GM18909 (cell line): ENCODE measurements at regions not wholly inside any gene's neighbourhood (a gene's known extent, or its start where the extent isn't known, plus 50 kb on each side); places are given as distances from the start of the nearest gene placed in this dataset.
"Not testable (repeated sequence)": the region's sequence is repeated elsewhere in the genome, so short reads cannot be mapped to it uniquely, and the experiment has no call there.

Experiments
- ATAC-seq: cut with Tn5 transposase; IDR thresholded peaks from one replicate; pipeline ENCODE4 v1.9.1; 2021; ENCODE audit warnings: mild to moderate bottlenecking; ENCODE audit not compliant: unreplicated experiment, poor library complexity

DNA sequence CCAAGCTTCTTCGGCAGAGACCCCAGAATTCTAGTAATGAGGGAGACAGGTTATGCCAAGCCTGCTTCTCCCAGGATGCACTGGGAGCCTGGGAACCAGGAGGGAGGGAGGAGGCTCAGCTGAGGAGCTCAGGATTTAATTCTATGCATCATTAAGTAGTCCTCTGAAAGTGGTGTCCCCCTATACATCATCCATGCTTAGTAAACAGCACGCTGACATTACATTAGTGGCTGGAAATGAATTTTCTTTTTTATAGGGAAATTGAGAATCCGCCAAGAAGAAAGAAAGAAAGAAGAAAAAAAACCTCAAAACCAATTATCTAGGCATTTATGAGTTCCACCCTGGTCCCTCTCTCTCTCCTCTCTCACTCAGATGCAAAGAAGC, 63.1 kb upstream of the PAX8 start:
- not testable (repeated sequence) for ATAC-seq

DNA sequence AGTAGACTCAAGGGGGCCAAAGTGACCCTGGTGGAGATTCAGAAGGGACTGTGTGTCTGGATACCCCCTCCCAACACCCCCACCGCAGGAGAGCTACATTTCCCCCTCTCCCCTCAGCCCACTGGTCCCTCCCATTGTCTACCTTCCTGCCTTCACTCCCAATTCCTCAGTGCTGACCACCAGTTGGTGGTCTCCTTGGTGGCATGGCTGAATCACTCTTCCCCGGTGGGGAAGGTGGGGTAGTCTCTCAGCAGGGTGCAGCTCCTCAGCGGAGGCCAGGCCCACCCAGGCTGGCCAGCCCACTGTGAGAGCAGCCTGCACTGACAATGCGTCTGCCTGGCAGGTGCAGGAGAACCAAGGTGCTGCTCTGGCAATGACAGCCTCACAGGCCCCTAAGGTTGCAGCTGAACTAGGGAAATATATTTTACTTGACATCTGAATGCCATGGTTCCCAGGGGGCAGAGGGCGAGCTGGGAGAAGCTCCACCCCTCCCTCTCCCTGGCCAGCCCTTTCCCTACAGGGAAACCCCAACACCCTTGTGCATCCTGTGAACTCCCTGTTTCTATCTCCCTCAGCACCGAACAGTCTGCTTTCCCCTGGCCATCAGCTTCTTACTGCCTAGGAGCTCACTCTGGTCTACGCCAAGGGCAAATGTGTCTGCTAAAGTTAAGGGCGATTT, 62.6 kb upstream of the PAX8 start:
- no peak for ATAC-seq

DNA sequence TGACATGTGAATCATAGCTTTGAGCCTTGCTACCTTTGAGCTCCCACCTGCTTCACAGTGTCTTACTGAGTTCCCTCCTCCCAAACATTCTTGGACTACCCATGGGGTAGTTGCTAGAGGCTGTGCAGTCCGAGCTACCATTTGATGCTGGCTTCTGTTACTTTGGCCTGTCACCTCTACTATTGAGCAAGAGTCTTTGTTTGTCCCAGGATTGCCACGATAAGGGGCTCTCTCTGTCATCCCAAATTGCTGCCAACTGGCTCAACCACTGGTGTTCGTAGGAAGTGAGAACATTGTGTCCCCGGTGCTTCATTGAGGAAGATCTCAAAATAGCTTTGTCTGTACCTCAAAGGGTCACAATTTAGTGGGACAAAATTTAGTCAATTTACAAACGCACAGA, 59.1 kb upstream of the PAX8 start:
- no peak for ATAC-seq

DNA sequence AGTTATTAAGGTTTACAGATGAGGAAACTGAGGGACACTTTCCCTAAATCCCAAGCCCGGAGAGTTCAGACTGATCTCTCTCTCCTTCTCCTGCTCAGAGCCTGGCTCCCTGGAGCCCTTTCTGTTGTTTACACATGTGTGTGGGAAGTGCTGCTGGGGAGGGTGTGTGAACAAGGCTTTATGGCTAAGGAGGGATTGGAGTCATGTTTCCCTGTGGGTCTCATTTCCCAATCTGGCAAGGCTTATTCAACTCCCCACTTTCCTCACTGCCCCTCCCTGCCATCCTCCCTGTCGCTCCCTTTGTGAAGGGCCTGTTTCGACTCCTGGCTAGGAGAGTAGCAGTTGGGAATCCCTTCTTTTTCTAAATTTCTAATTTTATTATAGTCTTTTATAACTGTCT, 57.3 kb upstream of the PAX8 start:
- ATAC-seq: not testable (repeated sequence)

DNA sequence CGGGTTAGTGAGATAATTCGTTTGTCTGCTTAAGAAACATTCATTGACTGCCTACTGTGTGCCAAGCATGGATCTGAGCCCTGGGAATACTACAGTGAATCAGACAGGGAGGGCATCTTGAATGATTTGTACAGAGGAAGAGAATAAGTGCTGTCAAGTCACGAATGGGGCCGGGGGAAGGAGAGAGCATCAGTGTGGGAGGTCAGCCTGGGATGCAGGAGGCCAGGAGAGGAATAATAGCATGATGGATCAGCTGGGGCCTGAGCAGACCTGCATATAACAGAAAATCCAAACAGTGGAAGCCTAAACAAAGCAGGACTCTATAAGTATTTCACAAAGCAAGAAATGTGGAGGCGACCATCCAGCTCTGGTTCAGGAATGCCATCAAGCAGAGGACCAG, 55.4 kb upstream of the PAX8 start:
- ATAC-seq: no peak

DNA sequence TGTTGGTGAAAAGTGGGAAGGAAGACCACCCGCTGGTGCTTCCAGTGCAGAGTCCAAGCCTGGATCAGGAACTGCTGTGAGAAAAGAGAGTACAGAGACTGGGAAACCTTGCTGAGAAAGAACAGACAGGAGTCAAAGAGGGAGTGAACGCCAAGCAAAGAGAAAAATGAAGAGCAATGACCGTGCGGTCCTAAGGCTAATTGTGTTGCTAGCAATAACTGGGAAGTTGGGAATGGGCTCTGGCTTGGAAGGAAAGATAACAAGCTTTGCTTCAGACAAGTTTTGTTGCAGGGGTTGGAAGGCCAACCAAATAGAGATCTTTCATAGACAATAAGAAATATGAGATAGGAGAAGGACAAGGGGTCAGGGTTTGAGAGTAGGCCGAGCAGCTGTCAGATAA, 55.0 kb upstream of the PAX8 start:
- ATAC-seq: not testable (repeated sequence)

DNA sequence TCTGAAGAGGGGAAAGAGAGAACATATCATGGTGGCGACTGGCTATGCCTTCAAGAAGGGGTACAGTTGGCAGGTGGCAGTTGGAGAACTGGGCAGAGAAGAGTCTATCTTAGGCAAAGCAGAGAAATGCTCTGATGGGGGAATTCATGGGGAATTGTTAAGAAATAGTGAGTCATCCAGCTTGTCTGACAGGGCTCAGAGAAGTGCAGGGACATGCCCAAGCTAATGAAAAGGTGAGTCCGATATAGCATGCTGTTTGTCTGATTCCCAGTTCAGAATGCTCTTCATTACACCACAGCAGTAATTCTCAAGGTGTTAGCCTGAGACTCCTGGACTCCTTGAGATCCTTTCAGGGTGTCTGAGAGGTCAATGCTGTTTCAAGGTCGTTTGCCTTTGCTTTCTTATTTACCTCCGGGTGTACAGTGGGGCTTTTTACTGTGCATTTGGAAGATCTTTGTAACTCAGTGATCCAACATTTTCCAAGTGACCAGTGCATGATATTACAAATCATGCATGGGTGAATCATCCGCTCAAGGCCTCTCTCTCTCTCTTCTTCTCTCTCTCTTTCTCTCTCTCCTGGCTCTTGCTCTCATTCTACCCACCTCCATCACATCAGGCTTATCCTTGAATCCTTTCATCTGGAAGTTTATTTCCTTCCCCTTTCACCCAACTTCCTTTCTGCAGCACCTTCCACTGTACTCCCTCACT, 51.5 kb upstream of the PAX8 start:
- ATAC-seq: not testable (repeated sequence)

DNA sequence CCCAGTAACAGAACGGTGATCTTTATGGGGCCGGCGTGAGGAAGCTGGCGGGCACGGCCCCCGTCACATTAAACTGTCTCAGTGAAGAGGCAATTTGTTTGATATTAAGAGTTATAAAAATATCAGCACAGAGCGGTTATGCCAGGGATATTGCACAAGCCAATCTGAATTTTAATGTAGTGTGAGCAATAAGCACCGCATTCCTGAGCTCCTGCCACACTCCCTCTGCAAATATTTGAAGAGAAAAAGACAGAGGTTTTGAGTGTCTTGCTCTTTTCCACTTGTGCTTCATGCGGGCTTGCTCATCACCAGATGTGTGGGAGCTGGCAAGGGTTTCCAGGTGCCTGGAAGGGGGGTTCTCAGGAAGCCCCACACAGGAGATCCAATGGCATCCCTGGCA, 50.3 kb upstream of the PAX8 start:
- not testable (repeated sequence) for ATAC-seq

DNA sequence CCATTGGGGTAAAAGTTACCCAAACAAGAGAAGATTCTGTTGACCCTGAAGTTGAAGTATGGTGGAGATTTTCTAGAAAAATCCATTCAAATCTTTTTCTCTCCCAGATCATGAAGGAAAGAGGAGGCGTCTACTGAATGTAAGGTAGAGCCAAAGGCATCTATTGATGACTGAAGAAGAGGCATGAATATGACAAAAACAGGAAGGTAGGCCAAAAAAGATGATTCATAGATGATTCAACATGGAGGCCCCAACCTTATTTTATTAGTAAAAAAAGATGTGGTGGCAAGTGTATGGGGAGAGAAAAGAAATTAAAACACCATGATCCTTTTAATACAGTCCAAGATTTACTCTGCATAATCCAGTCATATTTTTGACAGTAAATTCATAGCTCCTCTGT, 49.9 kb upstream of the PAX8 start:
- not testable (repeated sequence) for ATAC-seq
